A549 (cell line): ENCODE measurements at regions not wholly inside any gene's neighbourhood (a gene's known extent, or its start where the extent isn't known, plus 50 kb on each side); places are given as distances from the start of the nearest gene placed in this dataset.

Experiments used
- CHD2 ChIP-seq: fragments of 150-350 bp; IDR thresholded peaks from 2 replicates; pipeline ENCODE4 v1.6.1; 2014; ENCODE audit warnings: low read length; ENCODE audit not compliant: partially characterized antibody
- JUN ChIP-seq, 2 experiments: fragments of >200 bp; sonication (Bioruptor Twin); formaldehyde crosslinking; IDR thresholded peaks; 2 replicates in 1 of 2; 3 replicates in 1 of 2; pipeline ENCODE4 v1.6.1; 2016 to 2017
- MAFK ChIP-seq: fragments of 450-650 bp; IDR thresholded peaks from 2 replicates; pipeline ENCODE4 v1.6.1; 2014; ENCODE audit not compliant: partially characterized antibody
- POLR2A ChIP-seq: IDR thresholded peaks from 2 replicates; pipeline ENCODE4 v1.6.1; 2012; ENCODE audit warnings: mild to moderate bottlenecking, low read length
- RAD21 ChIP-seq, 2 experiments: fragments of >200 bp in 1 of 2; sonication (Bioruptor Twin) in 1 of 2; formaldehyde crosslinking in 1 of 2; IDR thresholded peaks in 1 of 2; conservative IDR thresholded peaks in 1 of 2; 2 replicates in 1 of 2; 3 replicates in 1 of 2; pipeline ENCODE4 v1.6.1; 2012 to 2018; ENCODE audit warnings: inconsistent platforms in 1 of 2
- TF ChIP-seq, protein P1 (sequence below): fragments of >200 bp; sonication (Bioruptor Twin); formaldehyde crosslinking; IDR thresholded peaks from 3 replicates; pipeline ENCODE4 v1.5.1; 2016
- TF ChIP-seq, protein P2 (sequence below): fragments of 200-600 bp; sonication (generic); IDR thresholded peaks from 2 replicates; pipeline ENCODE4 v1.6.1; 2016; ENCODE audit warnings: antibody characterized with exemption, mild to moderate bottlenecking, moderate library complexity
- TF ChIP-seq, protein P3 (sequence below): fragments of 150-350 bp; IDR thresholded peaks from 2 replicates; pipeline ENCODE4 v1.6.1; 2014; ENCODE audit warnings: low read depth, mild to moderate bottlenecking, low read length
- TF ChIP-seq, protein P4 (sequence below): IDR thresholded peaks from 2 replicates; pipeline ENCODE4 v1.6.1; 2012

DNA sequence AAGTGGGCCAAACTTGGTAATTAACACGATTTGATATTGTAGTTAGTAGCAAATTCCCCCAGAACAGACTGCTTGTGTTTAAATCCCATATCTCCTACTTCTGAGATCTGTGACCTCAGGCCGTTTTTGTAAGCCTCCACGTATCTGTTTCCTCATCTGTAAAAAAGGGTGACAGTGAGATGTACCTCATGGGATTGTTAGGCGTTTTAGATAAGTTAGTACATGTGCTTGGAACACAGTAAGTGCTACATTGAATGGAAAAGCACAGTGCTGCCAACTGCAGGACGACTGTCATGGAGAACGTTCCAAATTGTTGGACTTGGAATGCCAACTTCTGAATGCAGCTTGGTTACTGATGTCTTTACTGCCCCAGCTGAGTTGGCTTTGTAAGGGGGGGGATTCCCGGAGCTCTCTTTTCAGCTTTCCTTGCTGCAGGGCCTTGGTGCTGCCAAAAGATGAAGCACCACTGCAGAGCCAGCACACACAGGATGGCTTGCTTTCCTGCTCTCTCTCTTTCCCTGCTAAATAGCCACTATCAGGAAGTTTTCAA is 108.6 kb downstream of the OPN5 start:
- TF ChIP-seq, protein P1, sequence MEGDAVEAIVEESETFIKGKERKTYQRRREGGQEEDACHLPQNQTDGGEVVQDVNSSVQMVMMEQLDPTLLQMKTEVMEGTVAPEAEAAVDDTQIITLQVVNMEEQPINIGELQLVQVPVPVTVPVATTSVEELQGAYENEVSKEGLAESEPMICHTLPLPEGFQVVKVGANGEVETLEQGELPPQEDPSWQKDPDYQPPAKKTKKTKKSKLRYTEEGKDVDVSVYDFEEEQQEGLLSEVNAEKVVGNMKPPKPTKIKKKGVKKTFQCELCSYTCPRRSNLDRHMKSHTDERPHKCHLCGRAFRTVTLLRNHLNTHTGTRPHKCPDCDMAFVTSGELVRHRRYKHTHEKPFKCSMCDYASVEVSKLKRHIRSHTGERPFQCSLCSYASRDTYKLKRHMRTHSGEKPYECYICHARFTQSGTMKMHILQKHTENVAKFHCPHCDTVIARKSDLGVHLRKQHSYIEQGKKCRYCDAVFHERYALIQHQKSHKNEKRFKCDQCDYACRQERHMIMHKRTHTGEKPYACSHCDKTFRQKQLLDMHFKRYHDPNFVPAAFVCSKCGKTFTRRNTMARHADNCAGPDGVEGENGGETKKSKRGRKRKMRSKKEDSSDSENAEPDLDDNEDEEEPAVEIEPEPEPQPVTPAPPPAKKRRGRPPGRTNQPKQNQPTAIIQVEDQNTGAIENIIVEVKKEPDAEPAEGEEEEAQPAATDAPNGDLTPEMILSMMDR, result no peak
- TF ChIP-seq MAFK (no peak), JUN (IDR thresholded peaks at IDR 0.05) (no peak), RAD21 (conservative IDR thresholded peaks at IDR 0.05 in 1 of 2, IDR thresholded peaks at IDR 0.05 in 1 of 2) (no peak), POLR2A (no peak), CHD2 (no peak)
- TF ChIP-seq, protein P2, sequence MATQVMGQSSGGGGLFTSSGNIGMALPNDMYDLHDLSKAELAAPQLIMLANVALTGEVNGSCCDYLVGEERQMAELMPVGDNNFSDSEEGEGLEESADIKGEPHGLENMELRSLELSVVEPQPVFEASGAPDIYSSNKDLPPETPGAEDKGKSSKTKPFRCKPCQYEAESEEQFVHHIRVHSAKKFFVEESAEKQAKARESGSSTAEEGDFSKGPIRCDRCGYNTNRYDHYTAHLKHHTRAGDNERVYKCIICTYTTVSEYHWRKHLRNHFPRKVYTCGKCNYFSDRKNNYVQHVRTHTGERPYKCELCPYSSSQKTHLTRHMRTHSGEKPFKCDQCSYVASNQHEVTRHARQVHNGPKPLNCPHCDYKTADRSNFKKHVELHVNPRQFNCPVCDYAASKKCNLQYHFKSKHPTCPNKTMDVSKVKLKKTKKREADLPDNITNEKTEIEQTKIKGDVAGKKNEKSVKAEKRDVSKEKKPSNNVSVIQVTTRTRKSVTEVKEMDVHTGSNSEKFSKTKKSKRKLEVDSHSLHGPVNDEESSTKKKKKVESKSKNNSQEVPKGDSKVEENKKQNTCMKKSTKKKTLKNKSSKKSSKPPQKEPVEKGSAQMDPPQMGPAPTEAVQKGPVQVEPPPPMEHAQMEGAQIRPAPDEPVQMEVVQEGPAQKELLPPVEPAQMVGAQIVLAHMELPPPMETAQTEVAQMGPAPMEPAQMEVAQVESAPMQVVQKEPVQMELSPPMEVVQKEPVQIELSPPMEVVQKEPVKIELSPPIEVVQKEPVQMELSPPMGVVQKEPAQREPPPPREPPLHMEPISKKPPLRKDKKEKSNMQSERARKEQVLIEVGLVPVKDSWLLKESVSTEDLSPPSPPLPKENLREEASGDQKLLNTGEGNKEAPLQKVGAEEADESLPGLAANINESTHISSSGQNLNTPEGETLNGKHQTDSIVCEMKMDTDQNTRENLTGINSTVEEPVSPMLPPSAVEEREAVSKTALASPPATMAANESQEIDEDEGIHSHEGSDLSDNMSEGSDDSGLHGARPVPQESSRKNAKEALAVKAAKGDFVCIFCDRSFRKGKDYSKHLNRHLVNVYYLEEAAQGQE, result no peak
- TF ChIP-seq, protein P3, sequence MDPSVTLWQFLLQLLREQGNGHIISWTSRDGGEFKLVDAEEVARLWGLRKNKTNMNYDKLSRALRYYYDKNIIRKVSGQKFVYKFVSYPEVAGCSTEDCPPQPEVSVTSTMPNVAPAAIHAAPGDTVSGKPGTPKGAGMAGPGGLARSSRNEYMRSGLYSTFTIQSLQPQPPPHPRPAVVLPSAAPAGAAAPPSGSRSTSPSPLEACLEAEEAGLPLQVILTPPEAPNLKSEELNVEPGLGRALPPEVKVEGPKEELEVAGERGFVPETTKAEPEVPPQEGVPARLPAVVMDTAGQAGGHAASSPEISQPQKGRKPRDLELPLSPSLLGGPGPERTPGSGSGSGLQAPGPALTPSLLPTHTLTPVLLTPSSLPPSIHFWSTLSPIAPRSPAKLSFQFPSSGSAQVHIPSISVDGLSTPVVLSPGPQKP, result no peak
- TF ChIP-seq, protein P4, sequence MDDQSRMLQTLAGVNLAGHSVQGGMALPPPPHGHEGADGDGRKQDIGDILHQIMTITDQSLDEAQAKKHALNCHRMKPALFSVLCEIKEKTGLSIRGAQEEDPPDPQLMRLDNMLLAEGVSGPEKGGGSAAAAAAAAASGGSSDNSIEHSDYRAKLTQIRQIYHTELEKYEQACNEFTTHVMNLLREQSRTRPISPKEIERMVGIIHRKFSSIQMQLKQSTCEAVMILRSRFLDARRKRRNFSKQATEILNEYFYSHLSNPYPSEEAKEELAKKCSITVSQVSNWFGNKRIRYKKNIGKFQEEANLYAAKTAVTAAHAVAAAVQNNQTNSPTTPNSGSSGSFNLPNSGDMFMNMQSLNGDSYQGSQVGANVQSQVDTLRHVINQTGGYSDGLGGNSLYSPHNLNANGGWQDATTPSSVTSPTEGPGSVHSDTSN, result no peak
